SK-N-MC (cell line): ENCODE measurements at regions not wholly inside any gene's neighbourhood (a gene's known extent, or its start where the extent isn't known, plus 50 kb on each side); places are given as distances from the start of the nearest gene placed in this dataset.

ENCODE experiments used
- EZH2 ChIP-seq: fragments of 200-600 bp; sonication (generic); IDR thresholded peaks from one replicate; pipeline ENCODE4 v1.6.1; 2017; ENCODE audit warnings: antibody characterized with exemption
- POLR2AphosphoS5 ChIP-seq: IDR thresholded peaks from 2 replicates; pipeline ENCODE4 v1.6.1; 2012; ENCODE audit warnings: mild to moderate bottlenecking, low read depth, low read length, borderline replicate concordance

GRCh38 chr2:164079258-164079657 is 343.4 kb upstream of the FIGN start:
- no peak for TF ChIP-seq POLR2AphosphoS5
- TF ChIP-seq EZH2: no peak
